Breast epithelium (tissue), 4 donors: ENCODE measurements at regions not wholly inside any gene's neighbourhood (a gene's known extent, or its start where the extent isn't known, plus 50 kb on each side); places are given as distances from the start of the nearest gene placed in this dataset.

ENCODE experiments used
- DNase-seq, 2 donors: peaks; one replicate each; pipeline ENCODE4 v3.0.0-alpha.2; 2019; ENCODE audit warnings: low spot score in 2 of 2
- H3K27ac ChIP-seq, 2 donors: fragments of 200-600 bp; sonication (generic) in 1 of 2; one replicate each; pipeline ENCODE4 v1.5.1; 2016 to 2019; ENCODE audit warnings: mild to moderate bottlenecking in 1 of 2
- H3K27me3 ChIP-seq, 2 donors: fragments of 200-600 bp; sonication (generic) in 1 of 2; one replicate each; pipeline versions ENCODE4 v1.5.1 to v1.6.0; 2017 to 2019; ENCODE audit warnings: control low read depth in 1 of 2, mild to moderate bottlenecking in 1 of 2
- H3K36me3 ChIP-seq: fragments of 200-600 bp; one replicate; pipeline ENCODE4 v1.5.1; 2019
- H3K4me1 ChIP-seq, 2 donors: fragments of 200-600 bp; sonication (generic); one replicate each; pipeline ENCODE4 v1.5.1; 2016 to 2019; ENCODE audit warnings: control low read depth in 1 of 2
- H3K4me3 ChIP-seq, 3 donors: fragments of 200-600 bp; sonication (generic); 1 replicate in 2 of 3; 2 replicates in 1 of 3; pipeline ENCODE4 v1.5.1; 2016 to 2019; ENCODE audit warnings: mild to moderate bottlenecking in 3 of 3, moderate library complexity in 2 of 3
- H3K9me3 ChIP-seq, 2 donors: fragments of 200-600 bp; sonication (generic) in 1 of 2; one replicate each; pipeline ENCODE4 v1.5.1; 2016 to 2019; ENCODE audit warnings: control low read depth in 1 of 2
- CTCF ChIP-seq, 3 donors: fragments of 450-650 bp; IDR thresholded peaks; one replicate each; pipeline ENCODE4 v1.5.1; 2016 to 2017; ENCODE audit warnings: antibody characterized with exemption in 3 of 3, mild to moderate bottlenecking in 3 of 3, moderate library complexity in 3 of 3
- POLR2A ChIP-seq: fragments of 450-650 bp; IDR thresholded peaks from one replicate; pipeline ENCODE4 v1.6.1; 2016; ENCODE audit warnings: antibody characterized with exemption, mild to moderate bottlenecking, moderate library complexity
- POLR2AphosphoS5 ChIP-seq, 3 donors: sonication (generic); formaldehyde crosslinking; IDR thresholded peaks; one replicate each; pipeline ENCODE4 v1.6.1; 2017; ENCODE audit warnings: antibody characterized with exemption in 3 of 3
- intact Hi-C: fragments of 100-400 bp; cut with DNase I; formaldehyde crosslinking; loops from one replicate; pipeline ENCODE4 v1.15.1; 2023; ENCODE audit warnings: low total_unique reads

GRCh38 chr4:41334182-41334581 is 77.5 kb downstream of the UCHL1 start:
- intact Hi-C loops, result no loop called here
- no peaks in the 10 kb centered on the region for H3K36me3 ChIP-seq
- H3K9me3 ChIP-seq, result no peaks in the 10 kb centered on the region
- TF ChIP-seq POLR2AphosphoS5 (IDR thresholded peaks at IDR 0.05) (no peak), CTCF (IDR thresholded peaks at IDR 0.05) (no peak), POLR2A (no peak)
- H3K27ac ChIP-seq, result peak overlapping the region in 1 of 2 donors; percentile 20
- H3K4me1 ChIP-seq, result no peaks in the 10 kb centered on the region
- H3K27me3 ChIP-seq, result no peaks in the 10 kb centered on the region
- no peak overlapping the region for H3K4me3 ChIP-seq
- peak in 1 of 2 donors; percentile 26 for DNase-seq

GRCh38 chr4:41339812-41340809 is 83.4 kb downstream of the UCHL1 start:
- no peak overlapping the region for H3K27ac ChIP-seq

GRCh38 chr4:41346306-41347061 is 89.8 kb downstream of the UCHL1 start:
- H3K36me3 ChIP-seq, result no peaks in the 10 kb centered on the region
- H3K4me1 ChIP-seq, result no peaks in the 10 kb centered on the region
- no peaks in the 10 kb centered on the region for H3K27me3 ChIP-seq
- H3K27ac ChIP-seq, result no peak overlapping the region
- no peak for DNase-seq
- intact Hi-C loops, result no loop called here
- TF ChIP-seq POLR2A, result no peak
- no peak for TF ChIP-seq CTCF (IDR thresholded peaks at IDR 0.05)
- TF ChIP-seq POLR2AphosphoS5 (IDR thresholded peaks at IDR 0.05), result no peak
- no peak overlapping the region for H3K4me3 ChIP-seq
- H3K9me3 ChIP-seq, result no peaks in the 10 kb centered on the region

More at GRCh38 chr4:41339812-41340809, 83.4 kb downstream of the UCHL1 start:
- no peaks in the 10 kb centered on the region for H3K27me3 ChIP-seq
- no peaks in the 10 kb centered on the region for H3K36me3 ChIP-seq
- no peak for TF ChIP-seq CTCF (IDR thresholded peaks at IDR 0.05)
- TF ChIP-seq POLR2AphosphoS5 (IDR thresholded peaks at IDR 0.05), result no peak
- no peak for TF ChIP-seq POLR2A
- no peak overlapping the region for H3K4me3 ChIP-seq
- DNase-seq, result no peak
- H3K4me1 ChIP-seq, result no peaks in the 10 kb centered on the region
- H3K9me3 ChIP-seq, result no peaks in the 10 kb centered on the region
- intact Hi-C loops, result no loop called here

- intact Hi-C loops, result no loop called here
- no peak overlapping the region for H3K27ac ChIP-seq
These were observed 92.3 kb downstream of the UCHL1 start for GRCh38 chr4:41349021-41349420.

More at GRCh38 chr4:41349021-41349420, 92.3 kb downstream of the UCHL1 start:
- no peak for DNase-seq
- Histone ChIP-seq H3K4me1 (no peaks in the 10 kb centered on the region), H3K9me3 (no peaks in the 10 kb centered on the region), H3K36me3 (no peaks in the 10 kb centered on the region), H3K4me3 (no peak overlapping the region), H3K27me3 (no peaks in the 10 kb centered on the region)
- no peak for TF ChIP-seq POLR2AphosphoS5 (IDR thresholded peaks at IDR 0.05)
- TF ChIP-seq CTCF (IDR thresholded peaks at IDR 0.05), result no peak
- TF ChIP-seq POLR2A, result no peak
